HG02943 (cell line): ENCODE measurements at regions not wholly inside any gene's neighbourhood (a gene's known extent, or its start where the extent isn't known, plus 50 kb on each side); places are given as distances from the start of the nearest gene placed in this dataset.
"Not testable (repeated sequence)": the region's sequence is repeated elsewhere in the genome, so short reads cannot be mapped to it uniquely, and the experiment has no call there.

Experiments
- ATAC-seq: cut with Tn5 transposase; IDR thresholded peaks from one replicate; pipeline ENCODE4 v1.9.1; 2021; ENCODE audit warnings: mild to moderate bottlenecking, low read depth, moderate library complexity; ENCODE audit not compliant: unreplicated experiment

DNA sequence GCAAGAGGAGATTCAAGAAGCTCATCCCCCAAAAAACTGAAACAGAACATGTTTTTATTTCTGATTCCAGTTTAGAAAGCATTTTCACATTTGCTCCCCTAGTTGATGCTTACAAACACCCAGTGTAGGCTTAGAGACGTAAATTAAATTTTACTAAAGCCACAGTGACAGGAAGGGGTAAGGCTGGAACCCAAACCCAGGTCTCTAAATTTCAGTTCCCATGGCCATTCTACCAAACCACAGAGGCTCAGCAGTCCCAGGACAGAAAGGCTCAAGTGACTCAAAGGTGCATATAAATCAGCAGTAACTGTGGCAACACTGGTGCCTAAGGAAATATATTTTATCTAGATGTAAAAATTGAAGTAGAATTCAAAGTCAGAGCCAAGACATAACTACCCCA is 128.7 kb downstream of the CEP120 start:
- peak; percentile 53 for ATAC-seq

DNA sequence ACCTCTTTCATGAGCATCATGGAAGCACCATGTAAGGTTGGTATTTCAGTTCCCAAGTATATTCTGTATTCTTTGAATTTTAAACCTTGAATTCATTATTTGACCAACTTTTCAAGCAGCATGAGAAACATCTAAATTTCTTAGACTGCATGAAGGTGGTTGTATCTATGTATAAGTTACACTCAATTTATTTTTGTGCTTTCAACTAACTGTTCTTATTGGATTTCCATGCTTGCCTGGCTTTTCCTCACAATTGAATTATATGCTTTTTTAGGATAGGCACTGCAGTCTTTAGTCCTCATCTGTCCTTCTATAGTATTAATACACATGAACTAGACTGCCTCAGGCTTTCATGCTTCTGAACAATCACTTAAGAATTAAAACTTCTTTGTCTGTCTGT is 134.0 kb downstream of the CEP120 start:
- no peak for ATAC-seq

DNA sequence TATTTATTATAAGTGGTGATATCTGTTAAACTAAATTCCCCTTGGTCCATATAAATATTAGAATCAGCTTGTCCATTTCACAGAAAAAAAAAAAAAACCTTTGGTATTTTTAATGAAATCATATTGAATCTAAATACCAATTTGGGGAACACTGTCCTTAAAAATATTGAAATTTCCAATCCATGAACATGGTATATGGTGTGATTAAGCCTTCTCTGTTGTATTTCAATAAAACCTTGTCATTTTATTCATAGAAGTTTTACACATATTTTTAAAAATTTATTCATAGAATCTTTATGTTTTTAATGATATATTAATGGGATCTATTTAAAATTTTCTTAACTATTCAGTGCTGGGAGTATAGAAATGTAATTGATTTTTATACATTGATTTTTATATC is 135.3 kb downstream of the CEP120 start:
- no peak for ATAC-seq

GRCh38 chr5:123286891-123287290 is 136.3 kb downstream of the CEP120 start:
- no peak for ATAC-seq

DNA sequence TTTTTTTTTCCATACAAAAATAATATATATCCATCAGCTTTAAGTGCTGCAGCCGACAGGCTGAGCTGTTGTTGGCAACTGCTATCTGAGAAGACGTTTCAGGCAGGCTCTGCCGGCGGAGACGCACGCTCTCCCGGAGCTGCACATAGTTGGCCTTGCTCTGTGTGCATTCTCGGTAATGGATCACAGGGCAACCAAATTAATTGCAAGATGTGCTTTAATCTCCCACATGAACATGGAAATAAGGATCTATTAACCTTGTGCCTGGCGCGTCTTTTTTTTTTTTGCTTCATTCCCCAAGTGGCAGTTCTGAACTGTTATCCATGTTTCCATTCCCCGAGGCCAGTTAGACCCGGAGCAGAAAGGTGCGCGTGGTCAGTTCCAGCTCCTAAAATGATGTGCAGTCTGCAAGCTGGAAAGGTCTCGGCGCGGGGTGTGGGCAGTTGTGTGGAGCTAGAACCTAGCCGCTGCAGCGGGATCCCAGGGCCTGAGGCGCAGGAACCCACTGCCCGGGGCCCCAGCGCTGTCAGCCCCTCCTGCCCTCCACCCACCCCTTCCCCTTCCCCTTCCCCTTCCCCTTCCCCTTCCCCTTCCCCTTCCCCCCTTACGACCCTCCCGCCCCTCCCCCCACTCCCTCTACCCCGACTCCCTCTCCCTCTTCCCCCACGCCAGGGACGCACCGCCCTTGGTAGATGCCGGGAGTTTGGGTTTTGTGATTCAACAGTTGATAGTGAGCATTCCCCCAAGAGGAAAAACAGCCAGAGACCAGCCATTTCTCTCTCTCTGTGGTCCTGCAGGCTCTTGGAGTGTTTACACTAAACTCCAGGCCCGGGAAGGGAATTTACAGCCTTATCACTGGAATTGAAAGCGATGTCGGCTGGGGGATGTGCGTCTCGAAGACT is 137.8 kb downstream of the CEP120 start:
- no peak for ATAC-seq

- ATAC-seq, result no peak
These were observed 139.7 kb downstream of the CEP120 start for GRCh38 chr5:123283499-123283898.

- ATAC-seq, result no peak
These were observed 140.2 kb downstream of the CEP120 start for GRCh38 chr5:123283031-123283430.

GRCh38 chr5:123282444-123282843 is 140.8 kb downstream of the CEP120 start:
- no peak for ATAC-seq

DNA sequence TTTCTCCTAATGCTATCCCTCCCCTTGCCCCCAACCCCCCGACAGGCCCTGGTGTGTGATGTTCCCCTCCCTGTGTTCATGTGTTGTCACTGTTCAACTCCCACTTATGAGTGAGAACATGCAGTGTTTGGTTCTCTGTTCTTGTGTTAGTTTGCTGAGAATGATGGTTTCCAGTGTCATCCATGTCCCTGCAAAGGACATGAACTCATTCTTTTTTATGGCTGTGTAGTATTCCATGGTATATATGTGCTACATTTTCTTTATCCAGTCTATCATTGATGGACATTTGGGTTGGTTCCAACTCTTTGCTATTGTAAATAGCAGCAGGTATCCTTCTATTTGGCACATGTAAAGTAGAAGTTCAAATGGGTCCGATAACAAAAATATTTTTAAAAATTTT is 142.3 kb downstream of the CEP120 start:
- ATAC-seq, result not testable (repeated sequence)

- no peak for ATAC-seq
These were observed 144.1 kb downstream of the CEP120 start for GRCh38 chr5:123279136-123279535.

- ATAC-seq, result no peak
These were observed 144.9 kb downstream of the CEP120 start for GRCh38 chr5:123278284-123278683.

GRCh38 chr5:123273984-123274383 is 149.2 kb downstream of the CEP120 start:
- no peak for ATAC-seq

DNA sequence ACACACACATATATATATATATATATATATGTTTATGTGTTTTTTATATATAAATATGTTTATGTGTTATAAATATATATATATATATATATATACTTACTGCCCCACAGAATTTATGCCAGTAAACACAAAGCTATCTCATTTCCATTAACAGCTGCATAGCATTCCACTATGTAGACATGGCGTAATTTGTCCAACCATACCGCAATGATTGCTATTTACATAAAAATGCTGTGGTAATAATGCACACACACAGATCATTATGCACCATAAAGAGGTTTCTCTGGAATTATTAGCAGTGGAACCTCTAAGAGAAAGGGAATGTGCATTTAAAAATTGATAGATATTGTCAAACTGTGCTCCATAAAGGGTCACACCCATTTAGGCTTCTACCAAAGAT is 150.1 kb downstream of the CEP120 start:
- no peak for ATAC-seq

DNA sequence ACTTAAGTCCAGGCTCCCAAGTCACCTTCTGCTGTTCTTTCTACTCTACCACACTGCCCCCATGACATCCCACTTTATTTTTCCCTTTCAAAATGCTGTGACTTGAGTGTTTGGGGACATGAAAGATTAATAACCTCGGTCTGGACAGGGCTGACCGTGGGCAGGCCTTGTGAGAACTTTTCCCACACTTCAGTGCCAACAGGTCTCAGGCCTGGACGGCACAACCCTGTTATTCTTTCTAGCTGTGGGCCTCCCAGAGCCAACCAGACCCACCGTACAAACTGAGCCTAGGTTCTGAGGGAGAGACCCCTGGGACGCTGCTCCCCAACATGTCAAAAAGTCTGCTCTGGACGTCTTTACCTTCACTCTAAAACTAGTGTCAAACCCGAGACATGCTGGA is 153.4 kb downstream of the CEP120 start:
- ATAC-seq, result no peak

- no peak for ATAC-seq
These were observed 153.8 kb downstream of the CEP120 start for GRCh38 chr5:123269436-123269835.

- no peak for ATAC-seq
These were observed 156.8 kb downstream of the CEP120 start for GRCh38 chr5:123266365-123266764.

DNA sequence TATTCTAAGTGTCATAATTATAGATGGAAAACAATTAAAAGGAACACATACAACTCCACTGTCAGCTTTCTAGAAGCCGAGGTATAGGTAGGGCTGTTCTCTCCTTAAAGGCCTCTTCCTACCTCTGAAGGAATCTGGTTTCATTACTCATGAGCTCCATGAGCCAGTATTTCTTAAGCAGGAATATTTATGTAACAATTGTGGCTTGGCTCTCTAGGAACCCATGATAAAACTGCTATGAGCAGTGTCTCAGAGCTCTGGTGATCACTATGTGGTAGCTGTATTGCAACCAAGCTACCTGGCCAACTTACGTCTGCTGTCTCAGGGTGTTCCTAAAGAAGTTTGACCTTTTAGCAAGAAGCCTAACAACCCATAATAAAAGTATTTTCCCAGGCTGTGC is 157.7 kb downstream of the CEP120 start:
- no peak for ATAC-seq

GRCh38 chr5:123264394-123264793 is 158.8 kb downstream of the CEP120 start:
- ATAC-seq, result no peak

GRCh38 chr5:123263859-123264258 is 159.3 kb downstream of the CEP120 start:
- no peak for ATAC-seq

DNA sequence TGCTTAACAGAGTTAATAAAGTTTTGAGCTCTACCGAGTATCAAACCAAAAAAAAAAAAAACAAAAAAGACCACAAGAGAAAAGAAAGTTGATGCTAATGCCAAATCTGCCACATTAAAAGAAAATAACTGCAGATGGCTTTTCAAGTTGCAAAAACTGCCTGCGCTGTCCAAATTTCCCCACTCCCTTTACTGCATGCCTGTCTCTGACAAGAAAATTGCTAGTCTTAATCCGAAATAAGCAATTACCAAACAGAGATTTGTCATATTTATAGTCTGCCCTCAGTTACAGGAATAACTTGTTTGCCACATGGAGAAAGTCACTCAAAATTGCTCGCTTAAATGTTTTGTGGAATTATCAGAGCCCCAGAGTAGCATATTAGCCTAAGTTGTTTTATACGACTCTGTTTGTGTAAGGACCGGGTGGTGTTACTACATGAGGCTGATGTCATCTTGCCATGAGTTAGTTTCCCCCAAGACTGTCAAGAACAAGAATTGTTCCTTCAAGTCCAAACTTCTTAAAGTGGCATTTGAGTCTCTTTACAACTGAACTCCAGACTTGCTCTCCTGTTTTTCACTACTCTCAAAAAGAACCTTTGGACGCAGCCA is 160.9 kb downstream of the CEP120 start:
- no peak for ATAC-seq

DNA sequence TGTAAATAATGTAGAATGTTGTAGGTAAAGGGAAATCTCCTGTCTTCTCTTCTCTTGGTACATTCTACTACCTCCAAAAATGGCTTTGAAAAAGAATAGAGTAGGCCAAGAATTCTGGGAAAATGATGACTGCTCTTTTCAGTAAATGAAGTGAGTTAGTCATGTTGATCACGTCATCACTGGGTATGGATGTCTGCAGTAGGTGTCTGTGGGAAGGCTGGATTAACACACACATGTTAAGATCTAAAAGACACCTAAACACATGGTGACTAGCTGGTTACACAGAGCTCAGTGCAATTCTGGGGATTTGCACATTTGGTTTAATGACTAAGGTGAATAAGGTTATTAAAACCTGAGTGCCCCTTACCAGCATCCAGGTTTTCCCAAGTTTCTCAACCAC is 161.5 kb downstream of the CEP120 start:
- no peak for ATAC-seq

DNA sequence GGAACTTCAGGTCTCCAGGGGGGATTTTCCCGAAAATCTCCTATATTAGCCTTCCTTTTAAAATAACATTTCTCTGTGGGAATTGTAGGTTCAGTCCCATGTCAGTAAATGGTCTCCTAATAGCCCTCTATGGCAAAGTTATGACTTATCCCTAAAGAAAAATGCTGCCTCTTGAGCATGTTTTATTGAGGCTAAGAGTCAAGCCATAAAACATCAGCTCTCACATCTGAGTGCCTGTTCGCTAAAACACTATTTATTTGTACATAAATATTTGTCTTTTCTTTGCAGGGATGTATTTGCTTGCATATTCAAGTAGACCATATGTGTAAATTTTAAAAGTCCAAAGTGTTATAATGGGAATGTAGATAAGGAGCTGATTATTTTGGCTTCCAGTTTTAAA is 160.4 kb downstream of the PRDM6 start:
- no peak for ATAC-seq
